BLaER1 (cell line): ENCODE measurements at regions not wholly inside any gene's neighbourhood (a gene's known extent, or its start where the extent isn't known, plus 50 kb on each side); places are given as distances from the start of the nearest gene placed in this dataset.
A peak's percentile ranks its signal among the peaks of the same experiment; 100 is the strongest.

Source experiments
- H3K27ac ChIP-seq: shearing (Covaris generic); formaldehyde crosslinking; 2 replicates; pipeline ENCODE4 v1.8.1; 2022
- H3K27me3 ChIP-seq: shearing (Covaris generic); formaldehyde crosslinking; 2 replicates; pipeline ENCODE4 v1.8.1; 2022
- H3K36me3 ChIP-seq: shearing (Covaris generic); formaldehyde crosslinking; 2 replicates; pipeline ENCODE4 v1.8.1; 2022
- H3K4me1 ChIP-seq: shearing (Covaris generic); formaldehyde crosslinking; 2 replicates; pipeline ENCODE4 v1.8.1; 2022
- H3K4me2 ChIP-seq: shearing (Covaris generic); formaldehyde crosslinking; 2 replicates; pipeline ENCODE4 v1.8.1; 2022
- H3K4me3 ChIP-seq: shearing (Covaris generic); formaldehyde crosslinking; 2 replicates; pipeline ENCODE4 v1.8.1; 2022
- H3K9ac ChIP-seq: shearing (Covaris generic); formaldehyde crosslinking; 2 replicates; pipeline ENCODE4 v1.8.1; 2022
- H3K9me3 ChIP-seq: shearing (Covaris generic); formaldehyde crosslinking; 2 replicates; pipeline ENCODE4 v1.8.1; 2022
- H4K20me1 ChIP-seq: shearing (Covaris generic); formaldehyde crosslinking; 2 replicates; pipeline ENCODE4 v1.8.1; 2022
- Cebpa-rat ChIP-seq: shearing (Covaris generic); IDR thresholded peaks from 2 replicates; pipeline ENCODE4 v1.8.1; 2022

- Histone ChIP-seq H3K27ac (no peak overlapping the region), H3K36me3 (no peaks in the 10 kb centered on the region), H3K4me1 (peaks cover 13% of the 10 kb centered on the region), H3K9ac (no peak overlapping the region), H3K9me3 (peaks cover 4% of the 10 kb centered on the region; the same call in 1 of the 2 replicates), H4K20me1 (no peaks in the 10 kb centered on the region), H3K27me3 (no peaks in the 10 kb centered on the region), H3K4me3 (no peak overlapping the region), H3K4me2 (no peak overlapping the region)
- no peak for TF ChIP-seq Cebpa-rat
Measured at GRCh38 chr4:19014594-19014993, 993.0 kb upstream of the LCORL start.

- Histone ChIP-seq H3K4me2 (no peak overlapping the region), H3K9ac (no peak overlapping the region), H3K4me3 (no peak overlapping the region), H3K9me3 (peaks cover 12% of the 10 kb centered on the region), H3K27me3 (no peaks in the 10 kb centered on the region), H3K4me1 (peaks cover 13% of the 10 kb centered on the region), H3K36me3 (no peaks in the 10 kb centered on the region), H4K20me1 (no peaks in the 10 kb centered on the region), H3K27ac (no peak overlapping the region)
- TF ChIP-seq Cebpa-rat, result no peak
Measured at GRCh38 chr4:19010761-19011160, 989.2 kb upstream of the LCORL start.

- H3K36me3 ChIP-seq, result no peaks in the 10 kb centered on the region
Measured at GRCh38 chr4:19009881-19010280, 988.3 kb upstream of the LCORL start.

GRCh38 chr4:19005211-19005610 is 983.7 kb upstream of the LCORL start:
- H3K4me2 ChIP-seq, result no peak overlapping the region
- H3K4me1 ChIP-seq, result peaks cover 12% of the 10 kb centered on the region
- no peak overlapping the region for H3K9ac ChIP-seq
- peaks cover 33% of the 10 kb centered on the region for H3K9me3 ChIP-seq
- 0 out of 2 replicates have a peak, but pooled peaks cover 3% of the 10 kb centered on the region for H3K36me3 ChIP-seq
- no peaks in the 10 kb centered on the region for H4K20me1 ChIP-seq
- no peak overlapping the region for H3K4me3 ChIP-seq
- no peak for TF ChIP-seq Cebpa-rat
- no peak overlapping the region for H3K27ac ChIP-seq
- no peaks in the 10 kb centered on the region for H3K27me3 ChIP-seq

More at GRCh38 chr4:19009881-19010280, 988.3 kb upstream of the LCORL start:
- no peak for TF ChIP-seq Cebpa-rat
- Histone ChIP-seq H4K20me1 (no peaks in the 10 kb centered on the region), H3K4me2 (no peak overlapping the region), H3K27ac (no peak overlapping the region), H3K4me3 (no peak overlapping the region), H3K9me3 (peaks cover 12% of the 10 kb centered on the region), H3K4me1 (peaks cover 13% of the 10 kb centered on the region), H3K27me3 (no peaks in the 10 kb centered on the region), H3K9ac (no peak overlapping the region)

GRCh38 chr4:19002170-19002569 is 980.6 kb upstream of the LCORL start:
- H3K4me2 ChIP-seq, result peak overlapping the region; percentile 20
- H3K9ac ChIP-seq, result no peak overlapping the region

GRCh38 chr4:18999595-18999994 is 978.0 kb upstream of the LCORL start:
- Histone ChIP-seq H3K4me1 (peaks cover 26% of the 10 kb centered on the region), H3K4me2 (peak overlapping the region; percentile 75), H3K9me3 (peaks cover 67% of the 10 kb centered on the region), H3K27ac (peak overlapping the region; percentile 68), H3K27me3 (no peaks in the 10 kb centered on the region), H3K9ac (no peak overlapping the region), H3K36me3 (0 out of 2 replicates have a peak, but pooled peaks cover 3% of the 10 kb centered on the region), H3K4me3 (peak overlapping the region; percentile 9; the same call in 1 of the 2 replicates), H4K20me1 (no peaks in the 10 kb centered on the region)
- no peak for TF ChIP-seq Cebpa-rat

More at GRCh38 chr4:19002170-19002569, 980.6 kb upstream of the LCORL start:
- peaks cover 47% of the 10 kb centered on the region for H3K9me3 ChIP-seq
- no peak overlapping the region for H3K27ac ChIP-seq
- H3K36me3 ChIP-seq, result 0 out of 2 replicates have a peak, but pooled peaks cover 3% of the 10 kb centered on the region
- H3K4me3 ChIP-seq, result no peak overlapping the region
- H3K27me3 ChIP-seq, result no peaks in the 10 kb centered on the region
- no peak for TF ChIP-seq Cebpa-rat
- H4K20me1 ChIP-seq, result no peaks in the 10 kb centered on the region
- H3K4me1 ChIP-seq, result peaks cover 26% of the 10 kb centered on the region

GRCh38 chr4:18981234-18981615 is 959.7 kb upstream of the LCORL start:
- Histone ChIP-seq H4K20me1 (no peaks in the 10 kb centered on the region), H3K4me3 (peak overlapping the region; percentile 18; the same call in 1 of the 2 replicates), H3K4me2 (peak overlapping the region; percentile 79), H3K9ac (peak overlapping the region; percentile 55; the same call in 1 of the 2 replicates), H3K27me3 (no peaks in the 10 kb centered on the region), H3K27ac (peak overlapping the region; percentile 88), H3K4me1 (peaks cover 26% of the 10 kb centered on the region), H3K9me3 (peaks cover 40% of the 10 kb centered on the region), H3K36me3 (no peaks in the 10 kb centered on the region; the same call in 1 of the 2 replicates)
- no peak for TF ChIP-seq Cebpa-rat

GRCh38 chr4:18980516-18981233 is 959.1 kb upstream of the LCORL start:
- Histone ChIP-seq H4K20me1 (no peaks in the 10 kb centered on the region), H3K36me3 (no peaks in the 10 kb centered on the region; the same call in 1 of the 2 replicates), H3K4me2 (peak overlapping the region; percentile 79), H3K9me3 (peaks cover 45% of the 10 kb centered on the region), H3K27me3 (no peaks in the 10 kb centered on the region), H3K4me3 (peak overlapping the region; percentile 18; the same call in 1 of the 2 replicates), H3K27ac (peak overlapping the region; percentile 88), H3K4me1 (peaks cover 23% of the 10 kb centered on the region), H3K9ac (peak overlapping the region; percentile 55; the same call in 1 of the 2 replicates)
- no peak for TF ChIP-seq Cebpa-rat

GRCh38 chr4:18976884-18977283 is 955.3 kb upstream of the LCORL start:
- H3K27ac ChIP-seq, result no peak overlapping the region
- no peak overlapping the region for H3K4me3 ChIP-seq
- H3K4me2 ChIP-seq, result no peak overlapping the region
- no peaks in the 10 kb centered on the region for H3K36me3 ChIP-seq
- H3K27me3 ChIP-seq, result no peaks in the 10 kb centered on the region
- peaks cover 23% of the 10 kb centered on the region for H3K4me1 ChIP-seq
- peaks cover 22% of the 10 kb centered on the region for H3K9me3 ChIP-seq
- H3K9ac ChIP-seq, result no peak overlapping the region
- no peaks in the 10 kb centered on the region for H4K20me1 ChIP-seq
- no peak for TF ChIP-seq Cebpa-rat
